EL (cell line): ENCODE measurements at regions not wholly inside any gene's neighbourhood (a gene's known extent, or its start where the extent isn't known, plus 50 kb on each side); places are given as distances from the start of the nearest gene placed in this dataset.
"Not testable (repeated sequence)": the region's sequence is repeated elsewhere in the genome, so short reads cannot be mapped to it uniquely, and the experiment has no call there.

Experiments
- DNase-seq: peaks from one replicate; pipeline ENCODE4 v3.0.0-alpha.2; 2016

DNA sequence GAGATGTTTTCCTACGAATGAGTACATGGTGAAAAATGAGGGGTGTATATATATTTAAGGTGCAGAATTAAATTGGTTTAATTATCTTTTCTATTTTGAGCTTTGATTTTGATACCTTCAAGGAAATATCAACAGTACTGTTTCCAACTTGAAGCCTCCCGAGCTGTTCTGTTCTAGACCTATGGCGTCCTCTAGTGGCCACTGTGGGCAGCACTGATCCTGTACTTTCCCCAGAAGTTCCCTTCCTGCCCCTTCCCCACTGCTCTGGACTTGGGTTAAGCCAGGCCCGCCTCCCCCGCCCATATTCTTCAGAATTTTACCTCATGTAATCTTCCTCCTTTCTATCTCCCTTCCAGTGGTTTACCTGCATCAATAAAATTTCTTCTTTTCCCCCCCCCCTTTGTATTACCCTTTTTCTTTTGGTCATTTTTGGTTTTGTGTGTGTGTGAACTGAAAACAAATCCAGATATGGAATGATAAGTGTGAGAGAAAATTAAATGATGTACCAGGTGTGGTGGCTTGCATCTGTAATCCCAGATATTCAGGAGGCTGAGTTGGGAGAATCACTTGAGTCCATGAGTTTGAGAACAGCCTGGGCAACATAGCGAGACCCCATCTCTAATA, 1643.5 kb downstream of the TP53TG3F start:
- no peak for DNase-seq

DNA sequence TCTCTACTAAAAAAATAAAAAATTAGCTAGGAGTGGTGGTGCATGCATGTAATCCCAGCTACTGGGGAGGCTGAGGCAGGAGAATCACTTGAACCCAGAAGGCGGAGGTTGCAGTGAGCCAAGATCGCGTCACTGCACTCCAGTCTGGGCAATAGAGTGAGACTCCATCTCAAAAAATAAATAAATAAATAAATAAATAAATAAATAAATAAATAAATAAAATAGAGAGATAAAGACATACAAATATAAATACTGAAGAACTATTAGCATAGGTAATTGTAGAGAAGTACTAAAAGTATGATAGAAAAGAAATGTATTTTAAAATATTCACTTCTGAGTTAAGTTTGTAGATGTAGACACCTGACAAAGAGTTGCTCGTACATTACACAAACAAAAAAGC, 1652.4 kb downstream of the TP53TG3F start:
- DNase-seq = not testable (repeated sequence)

DNA sequence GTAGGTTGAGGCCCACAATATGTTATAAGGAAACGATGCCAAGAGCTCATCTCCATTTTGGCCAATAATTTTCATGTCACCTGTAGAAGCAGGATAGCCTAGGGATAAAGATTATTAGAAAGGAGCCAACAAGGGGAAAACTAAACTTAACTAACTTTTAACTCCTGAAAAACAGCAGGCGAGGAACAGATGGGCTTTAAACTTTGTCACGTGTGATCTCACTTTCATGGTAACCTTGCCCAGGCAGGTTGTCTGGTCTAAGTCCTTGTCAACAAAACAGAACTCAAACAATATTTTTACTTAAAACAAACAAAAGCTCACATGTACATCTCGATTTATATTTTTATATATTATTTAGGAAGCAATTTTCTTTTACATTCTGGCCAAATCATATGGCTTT, 1672.0 kb downstream of the TP53TG3F start:
- DNase-seq = no peak

DNA sequence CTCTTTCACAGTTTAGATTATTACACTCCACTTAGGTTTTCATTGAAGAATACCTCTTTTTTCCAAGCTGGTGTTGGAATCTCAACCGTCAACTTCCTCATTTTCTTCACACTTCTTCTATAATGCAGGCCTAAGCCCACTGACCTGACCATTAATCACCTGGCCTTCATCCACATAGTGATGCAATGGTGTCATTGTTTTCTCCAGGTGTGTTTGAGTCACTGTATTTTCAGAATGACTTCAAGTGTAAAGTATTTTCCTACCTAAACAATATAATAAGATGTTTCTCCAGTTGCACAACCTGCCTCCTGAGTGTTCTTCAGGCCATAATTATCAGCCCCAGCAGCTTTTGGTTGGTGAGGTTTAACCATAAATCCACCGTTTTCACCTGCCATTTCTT, 1675.1 kb downstream of the TP53TG3F start:
- DNase-seq = no peak

DNA sequence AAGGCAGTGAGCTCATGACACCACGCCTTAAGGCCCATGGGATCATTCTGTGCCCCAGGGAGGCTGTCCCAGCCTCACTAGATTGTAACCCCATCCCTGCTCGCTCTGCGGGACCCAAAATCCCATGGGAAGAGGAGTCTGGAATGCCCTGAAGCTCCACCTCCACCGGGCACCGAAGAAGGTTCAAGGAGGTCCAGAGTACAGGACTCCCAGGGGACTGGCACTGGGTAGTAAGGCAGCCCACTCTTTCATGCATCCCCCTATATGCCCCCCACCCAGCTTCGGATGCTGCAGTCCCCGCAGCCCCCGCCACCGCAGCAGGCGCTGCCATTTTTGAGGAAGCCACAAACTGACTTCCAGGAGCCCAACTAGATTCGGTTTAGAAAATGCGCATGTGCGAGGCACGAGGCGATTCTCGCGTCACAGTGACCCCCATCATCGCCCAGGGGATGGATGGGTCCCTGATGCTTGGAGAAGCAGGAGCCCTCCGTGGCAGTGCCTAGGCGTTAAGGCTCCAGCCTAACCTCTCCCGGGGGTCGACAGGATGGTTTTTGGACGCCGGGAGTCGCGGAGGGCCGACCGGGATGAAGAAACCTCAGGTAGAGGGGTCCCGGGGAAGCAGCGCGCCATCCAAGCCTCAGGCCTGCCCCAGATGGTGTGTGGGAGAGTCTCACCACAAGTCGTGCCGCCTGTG, 1681.0 kb downstream of the TP53TG3F start:
- no peak for DNase-seq

DNA sequence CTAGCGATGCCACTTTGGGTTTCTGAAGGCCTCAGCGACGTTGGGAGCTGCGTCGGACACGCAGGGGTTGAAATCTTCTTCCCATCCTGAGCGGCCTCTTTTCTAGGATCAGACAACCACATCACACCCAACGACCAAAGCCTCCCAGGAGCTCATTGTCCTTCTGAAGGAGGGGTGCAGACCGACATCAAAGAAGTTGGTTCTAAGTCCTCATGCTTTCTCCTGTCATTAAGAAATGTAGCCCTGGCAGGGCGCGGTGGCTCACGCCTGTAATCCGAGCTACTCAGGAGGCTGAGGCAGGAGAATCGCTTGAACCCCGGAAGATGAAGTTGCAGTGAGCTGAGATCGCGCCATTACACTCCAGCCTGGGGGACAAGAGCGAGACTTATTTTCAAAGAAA, 1681.9 kb downstream of the TP53TG3F start:
- no peak for DNase-seq

DNA sequence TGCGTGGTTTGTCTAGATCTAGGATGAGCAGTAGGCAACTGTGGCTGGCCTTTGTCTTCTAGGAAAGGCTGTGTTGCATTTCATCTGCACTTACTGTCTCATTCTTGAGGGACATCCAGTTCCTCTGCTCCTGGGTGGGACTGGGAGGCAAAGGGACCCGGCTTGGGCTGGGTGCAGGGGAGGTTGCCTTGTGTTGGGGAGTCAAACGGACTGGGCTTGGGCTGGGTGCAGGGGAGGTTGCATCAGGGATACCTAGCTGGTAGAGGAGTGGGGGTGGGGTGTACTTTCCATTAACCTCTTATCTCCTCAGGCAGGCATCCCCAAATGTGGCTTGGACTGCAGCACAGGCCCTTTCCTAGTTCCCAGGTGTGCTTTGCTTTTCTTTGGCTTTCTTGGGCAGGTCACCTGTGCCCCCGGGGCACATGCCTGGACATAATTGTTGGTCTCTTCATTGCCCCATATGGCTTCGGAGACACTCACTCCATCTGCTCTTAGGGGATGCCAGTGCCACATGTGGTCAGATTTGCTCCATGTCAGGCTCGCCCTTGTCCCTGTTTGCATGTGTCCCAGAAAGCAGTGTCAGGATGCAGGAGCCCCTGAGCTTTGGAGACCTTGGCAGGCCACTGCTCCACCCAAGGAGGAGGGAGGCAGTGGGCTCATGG, 1682.9 kb downstream of the TP53TG3F start:
- DNase-seq = no peak

DNA sequence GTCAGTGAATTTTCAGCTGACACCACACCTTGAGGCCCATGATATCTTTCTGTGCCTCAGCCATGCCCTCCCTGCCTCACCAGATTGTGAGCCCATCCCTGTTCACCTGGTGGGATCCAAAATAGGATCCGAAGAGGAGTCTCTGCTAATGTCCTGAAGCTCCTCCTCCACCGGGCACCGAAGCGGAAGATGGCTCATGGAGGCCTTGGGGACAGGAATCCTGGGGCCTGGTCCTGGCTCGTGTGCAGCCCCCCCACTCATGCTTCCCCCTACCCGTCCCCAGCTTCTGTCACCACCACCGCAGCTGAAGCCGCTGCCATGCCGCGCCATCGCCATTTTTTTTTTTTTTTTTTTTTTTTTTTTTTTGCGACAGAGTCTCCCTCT, 1683.4 kb downstream of the TP53TG3F start:
- DNase-seq = no peak

DNA sequence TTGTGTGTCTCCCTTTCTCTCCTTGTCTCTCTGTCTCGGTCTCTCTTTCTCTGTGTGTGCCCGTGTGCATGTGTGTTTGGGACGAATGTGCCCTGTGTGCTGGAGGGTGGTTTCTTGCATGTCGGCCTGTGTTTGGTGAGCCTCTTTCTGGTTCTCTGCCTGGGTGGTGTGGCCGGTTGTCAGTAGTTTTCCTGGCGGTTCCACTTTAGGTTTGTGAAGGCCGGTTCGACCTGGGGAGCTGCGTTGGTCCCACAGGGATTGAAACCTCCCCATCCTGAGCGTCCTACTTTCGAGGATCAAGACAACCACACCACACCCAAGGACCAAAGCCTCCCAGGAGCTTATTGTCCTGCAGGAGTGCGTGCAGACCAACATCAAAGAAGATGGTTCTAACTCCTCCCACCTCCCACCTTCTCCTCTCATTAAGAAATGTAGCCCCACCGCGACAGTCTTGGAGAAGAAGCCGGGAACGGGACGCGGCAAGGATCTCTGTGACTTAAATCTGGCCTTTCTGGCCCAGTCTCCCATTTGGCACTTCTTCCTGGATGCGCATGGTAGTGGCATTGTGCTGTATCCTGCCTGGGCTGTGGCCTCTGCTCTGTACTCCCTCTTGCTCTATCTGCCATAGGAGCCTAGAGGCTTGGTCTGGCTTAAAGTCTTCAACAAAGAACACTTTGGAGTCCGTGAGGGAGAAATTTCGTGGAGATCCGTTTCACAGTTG, 1685.0 kb downstream of the TP53TG3F start:
- no peak for DNase-seq

DNA sequence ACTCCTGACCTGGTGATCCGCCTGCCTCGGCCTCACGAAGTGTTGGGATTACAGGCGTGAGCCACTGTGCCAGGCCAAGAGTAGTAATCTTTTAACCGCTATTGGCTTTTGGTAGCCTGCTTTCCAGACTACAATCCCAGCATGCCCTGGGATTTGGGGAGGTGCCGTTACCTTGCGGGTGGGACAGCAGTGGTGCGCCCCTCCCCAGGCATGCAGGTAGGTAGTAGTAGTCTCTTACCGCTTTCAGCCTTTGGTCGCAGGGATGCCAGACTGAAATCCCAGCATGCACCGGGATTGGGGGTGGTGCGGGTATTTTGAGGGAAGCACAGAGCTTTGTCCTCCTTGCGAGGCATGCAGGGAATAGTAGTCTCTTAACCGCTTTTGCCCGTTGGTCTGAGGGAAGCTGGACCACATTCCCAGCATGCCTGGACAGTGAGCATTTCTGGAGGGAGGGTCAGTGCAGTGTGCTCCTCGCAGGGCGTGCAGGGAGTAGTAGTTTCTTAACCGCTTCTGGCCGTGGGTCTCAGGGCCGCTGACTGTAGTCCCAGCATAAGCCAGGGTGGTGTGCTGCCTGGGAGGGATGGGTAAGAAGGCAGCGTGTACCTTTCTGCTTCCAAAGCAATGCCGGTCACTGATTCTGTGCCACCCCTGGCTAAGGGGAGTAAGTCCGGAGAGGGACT, 1686.8 kb downstream of the TP53TG3F start:
- DNase-seq = no peak

DNA sequence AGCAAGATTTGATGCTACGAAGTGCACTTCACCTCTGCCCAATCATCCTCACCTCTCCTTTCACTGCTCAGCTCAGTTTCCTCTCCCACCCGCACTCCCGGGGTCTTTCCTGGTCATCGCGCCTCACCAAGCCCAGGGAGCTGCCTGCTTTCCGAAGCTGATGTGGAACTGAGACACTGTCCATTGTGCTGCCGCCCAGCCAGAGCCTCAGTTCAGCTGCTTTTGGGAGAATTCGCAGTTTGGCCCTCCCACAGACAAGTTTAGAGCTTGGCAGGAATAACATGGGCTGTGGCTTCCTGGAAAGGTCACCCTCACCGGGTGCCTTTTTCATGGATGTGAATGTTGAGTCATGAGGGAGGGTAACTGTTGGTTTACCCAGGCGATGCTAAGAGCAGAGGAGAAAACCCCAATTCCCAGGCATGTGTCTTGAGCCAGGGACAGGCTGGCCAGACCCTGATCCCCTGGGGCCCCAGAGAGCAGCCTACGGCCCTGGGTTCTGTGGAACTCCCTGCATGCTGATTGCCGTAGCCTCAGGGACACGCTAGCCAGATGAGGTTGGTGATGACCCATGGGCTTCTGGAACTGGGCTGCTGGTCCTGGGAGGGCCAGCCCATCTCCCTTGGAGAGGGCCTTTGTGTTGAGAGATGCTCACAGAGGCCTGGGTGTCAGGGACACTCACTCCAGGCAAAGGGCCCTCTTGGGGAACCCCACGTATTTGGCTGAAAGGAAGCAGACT, 1687.5 kb downstream of the TP53TG3F start:
- DNase-seq = no peak

DNA sequence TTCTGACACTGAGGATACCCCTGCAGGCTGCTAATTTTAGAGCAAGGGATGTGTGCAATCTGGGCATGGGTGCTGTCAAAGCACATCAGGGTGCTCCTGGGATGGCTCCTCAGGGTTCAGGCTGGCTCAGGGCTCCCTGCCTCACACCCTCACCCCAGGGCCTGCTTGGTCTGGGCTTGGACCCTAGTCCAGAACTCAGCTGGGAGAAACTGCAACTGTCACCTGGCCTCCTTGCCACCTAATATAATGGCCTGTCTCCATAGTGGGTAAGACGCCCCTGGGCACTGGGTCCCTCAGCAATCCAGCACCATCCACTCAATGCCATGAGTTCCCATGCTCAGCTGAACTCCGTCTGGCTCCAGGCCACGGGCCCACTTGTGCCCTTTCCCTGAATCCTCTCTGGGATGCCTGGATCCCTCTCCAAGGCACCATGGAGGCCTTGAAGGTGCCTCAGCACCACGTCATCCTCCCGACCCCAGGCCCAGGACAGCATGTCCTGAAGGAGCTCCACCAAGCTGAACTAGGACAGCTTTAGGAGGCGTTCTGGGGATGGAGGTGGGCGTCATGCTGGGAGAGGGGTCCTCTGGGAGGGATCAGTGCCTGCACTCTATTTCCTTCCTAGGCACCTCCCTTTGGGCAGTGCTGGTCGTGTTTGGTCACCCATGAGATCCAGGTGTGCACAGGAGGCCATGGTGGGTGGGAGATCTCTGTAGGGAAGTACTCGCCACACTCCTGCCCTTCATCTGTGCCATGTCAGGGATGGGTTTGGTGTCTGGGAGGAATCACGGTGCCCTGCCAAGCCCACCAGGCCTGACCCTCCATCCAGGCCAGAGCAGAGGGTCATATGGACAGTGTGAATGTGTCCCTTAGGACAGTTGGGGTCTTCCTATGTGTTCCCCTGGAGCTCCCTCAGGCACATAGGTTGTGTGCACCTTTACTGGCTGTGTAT, 1688.4 kb downstream of the TP53TG3F start:
- DNase-seq = no peak

DNA sequence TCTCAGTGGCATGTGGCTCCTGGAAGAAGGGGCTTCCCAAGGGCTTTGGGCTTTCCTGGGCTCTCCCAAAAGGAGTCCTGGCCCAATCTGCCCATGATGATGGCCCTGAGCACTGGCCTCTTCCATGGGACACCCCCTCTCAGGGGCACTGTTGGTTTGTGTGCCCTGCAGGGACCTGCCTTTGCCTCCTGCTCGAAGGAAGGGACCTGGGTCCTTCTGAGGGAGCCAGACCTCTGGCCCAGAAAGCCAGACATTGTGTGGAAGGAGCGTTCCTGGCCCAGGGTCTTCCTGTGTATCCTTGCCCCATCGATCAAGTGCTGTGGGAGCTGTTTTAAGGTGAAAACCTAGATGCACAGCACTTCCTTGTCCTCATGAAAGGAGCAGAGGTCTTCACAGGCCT, 1689.3 kb downstream of the TP53TG3F start:
- DNase-seq = no peak

DNA sequence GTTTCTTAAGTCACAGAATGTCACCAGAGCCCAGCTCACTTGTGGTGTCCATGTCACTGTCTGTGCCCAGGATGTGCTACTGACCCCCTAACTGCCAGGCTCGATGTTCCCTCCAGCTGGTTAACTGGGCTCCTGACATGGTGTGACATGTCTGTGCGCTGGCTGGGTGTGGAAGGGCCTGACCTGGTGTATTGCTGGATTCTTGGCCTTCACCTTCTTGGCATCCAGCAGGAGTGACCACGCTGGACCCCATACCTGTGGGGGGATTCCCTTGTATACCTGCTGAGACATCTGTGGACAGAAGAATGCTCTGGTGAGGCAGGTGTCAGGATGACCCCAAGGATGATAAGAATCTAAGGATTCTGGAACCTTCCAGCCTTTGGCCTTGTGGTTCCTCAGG, 1690.1 kb downstream of the TP53TG3F start:
- DNase-seq = no peak

DNA sequence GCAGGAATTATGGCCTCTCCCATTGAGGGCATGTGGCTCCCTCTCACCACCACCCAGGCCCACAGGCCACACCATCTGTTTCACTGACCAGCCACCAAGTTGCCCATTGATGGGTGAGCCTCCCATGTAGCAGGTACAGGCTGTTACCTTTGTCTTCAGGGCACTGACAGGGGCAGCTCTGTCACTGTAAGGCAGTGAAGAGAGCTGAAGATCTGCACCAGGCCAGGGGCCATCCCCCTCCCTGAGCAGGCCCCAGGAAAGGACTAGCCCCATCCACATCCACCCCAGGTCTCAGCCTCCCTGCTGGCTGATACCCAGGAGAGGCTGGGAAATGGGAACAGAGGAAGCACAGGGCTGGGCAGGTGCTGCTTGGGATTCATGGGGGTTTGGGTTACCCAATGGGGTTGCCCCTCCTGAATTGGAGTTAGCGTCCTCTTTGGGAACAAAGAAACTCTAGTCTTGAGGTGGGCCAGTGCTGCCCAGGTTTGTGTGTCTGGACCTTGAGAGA, 1691.4 kb downstream of the TP53TG3F start:
- DNase-seq = no peak

DNA sequence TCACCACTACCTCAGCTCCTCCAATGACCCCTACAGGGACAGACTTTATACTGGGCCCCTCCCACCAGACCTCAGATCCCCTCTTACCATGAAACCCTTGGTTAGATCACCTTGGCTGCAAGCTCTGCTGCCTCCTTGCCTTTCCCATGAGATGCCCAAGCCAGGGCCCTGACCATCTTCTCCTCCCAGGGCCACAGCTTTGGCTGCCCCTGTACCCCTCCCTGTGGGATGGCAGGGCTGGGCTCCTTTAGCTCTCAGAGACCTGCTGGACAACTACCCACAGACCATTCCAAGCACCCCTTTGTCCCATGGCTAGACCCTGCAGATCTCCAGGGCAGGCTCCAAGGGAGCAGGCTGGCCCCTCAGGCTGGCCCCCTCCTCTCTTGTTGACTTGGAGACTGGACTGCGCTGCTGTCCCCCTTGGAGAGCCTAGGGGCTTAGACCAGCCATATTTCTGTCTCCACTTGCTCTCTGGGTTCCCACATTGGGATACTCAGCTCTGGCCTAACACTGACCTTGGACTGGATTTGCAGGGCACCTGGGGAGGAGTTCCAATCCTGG, 1692.7 kb downstream of the TP53TG3F start:
- no peak for DNase-seq

DNA sequence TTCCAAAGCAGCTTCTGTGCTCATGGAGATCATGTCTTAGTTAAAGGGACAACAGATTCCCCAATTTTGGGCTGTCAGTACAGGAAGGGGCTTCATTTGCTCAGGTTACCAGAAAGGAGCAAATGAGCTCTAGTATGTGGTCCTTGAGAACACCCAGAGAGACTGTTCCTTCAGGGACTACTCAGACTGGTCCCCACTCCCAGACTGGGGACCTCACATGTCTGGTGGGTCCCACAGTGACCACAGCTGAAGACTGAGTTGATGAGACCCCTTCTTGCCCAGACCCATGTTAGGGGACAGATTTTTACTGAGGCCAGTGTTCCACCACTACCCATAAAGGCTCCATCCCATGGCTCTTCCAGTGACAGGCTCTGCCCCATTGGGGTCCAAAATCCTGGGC, 1695.2 kb downstream of the TP53TG3F start:
- DNase-seq = no peak

DNA sequence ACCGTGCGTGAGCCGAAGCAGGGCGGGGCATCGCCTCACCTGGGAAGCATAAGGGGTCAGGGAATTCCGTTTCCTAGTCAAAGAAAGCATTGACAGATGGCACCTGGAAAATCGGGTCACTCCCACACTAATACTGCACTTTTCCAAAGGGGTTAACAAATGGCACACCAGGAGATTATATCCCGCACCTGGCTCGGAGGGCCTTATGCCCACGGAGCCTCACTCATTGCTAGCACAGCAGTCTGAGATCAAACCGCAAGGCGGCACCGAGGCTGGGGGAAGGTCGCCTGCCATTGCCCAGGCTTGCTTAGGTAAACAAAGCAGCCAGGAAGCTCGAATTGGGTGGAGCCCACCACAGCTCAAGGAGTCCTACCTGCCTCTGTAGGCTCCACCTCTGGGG, 1698.1 kb downstream of the TP53TG3F start:
- DNase-seq = not testable (repeated sequence)

DNA sequence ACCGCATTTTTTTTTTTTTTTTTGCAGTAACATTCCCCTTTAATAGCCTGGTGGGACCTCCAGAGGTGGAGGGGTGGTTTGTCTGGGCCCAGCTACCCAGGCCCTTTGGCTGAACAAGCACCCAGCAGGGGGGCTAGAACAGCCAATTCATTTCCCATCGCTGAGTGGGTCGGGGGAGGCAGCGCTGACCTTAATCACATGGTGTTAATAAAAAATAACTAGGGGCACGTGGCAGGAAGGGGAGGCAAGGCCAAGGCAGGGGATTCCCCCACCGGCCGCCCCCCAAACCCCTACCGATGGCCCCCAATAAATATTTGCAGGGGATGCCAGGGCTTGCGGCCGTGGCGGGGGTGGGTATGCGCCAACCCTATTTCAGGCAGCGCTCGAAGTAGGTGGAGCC, 1709.9 kb downstream of the TP53TG3F start:
- DNase-seq = not testable (repeated sequence)

DNA sequence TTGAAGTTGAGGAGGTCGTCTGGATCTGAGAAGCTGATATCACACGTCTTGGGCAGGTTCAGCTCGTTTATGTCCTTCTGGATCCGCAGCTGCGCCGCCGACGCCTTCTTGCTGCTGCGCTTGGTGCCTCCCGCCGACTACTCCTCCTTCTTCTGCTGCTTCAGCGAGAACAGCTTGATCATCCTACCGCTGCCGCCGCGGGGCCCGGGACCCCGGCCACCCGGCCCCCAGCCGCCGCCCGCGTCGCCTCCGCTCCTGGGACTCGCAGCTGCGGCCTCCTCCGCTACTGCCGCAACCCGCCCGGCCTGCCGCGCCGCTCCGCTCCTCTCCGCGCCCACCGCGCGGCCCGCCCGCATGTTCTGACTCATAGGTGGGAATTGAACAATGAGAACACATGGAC, 1710.6 kb downstream of the TP53TG3F start:
- DNase-seq = not testable (repeated sequence)

DNA sequence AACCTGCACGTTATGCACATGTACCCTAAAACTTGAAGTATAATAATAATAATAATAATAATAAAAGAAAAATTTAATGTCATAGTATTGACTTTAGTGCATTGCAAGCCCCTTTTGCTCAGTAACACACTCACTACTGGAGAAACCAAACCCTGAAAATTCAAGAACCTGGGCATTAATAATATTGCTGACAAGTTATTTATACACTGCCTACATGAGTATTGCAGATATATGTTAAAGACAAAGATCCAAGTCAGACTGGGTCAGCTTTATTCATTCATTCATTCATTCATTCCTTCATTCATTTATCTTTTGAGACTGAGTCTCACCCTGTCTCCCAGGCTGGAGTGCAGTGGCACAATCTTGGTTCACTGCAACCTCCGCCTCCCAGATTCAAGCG, 1711.2 kb downstream of the TP53TG3F start:
- no peak for DNase-seq
